ENCODE measurements at regions not wholly inside any gene's neighbourhood (a gene's known extent, or its start where the extent isn't known, plus 50 kb on each side); places are given as distances from the start of the nearest gene placed in this dataset.

GRCh38 chr9:106682420-106682819, 180.5 kb upstream of the ZNF462 start:
- DNase-seq: no peak

- no peak for DNase-seq
Measured at GRCh38 chr9:106683454-106683853, 179.5 kb upstream of the ZNF462 start.

GRCh38 chr9:106684940-106685695, 177.8 kb upstream of the ZNF462 start:
- DNase-seq: no peak

GRCh38 chr9:106689089-106689488, 173.9 kb upstream of the ZNF462 start:
- DNase-seq: no peak

- no peak for DNase-seq
Measured at GRCh38 chr9:106691627-106692026, 171.3 kb upstream of the ZNF462 start.

GRCh38 chr9:106693558-106693957, 169.4 kb upstream of the ZNF462 start:
- DNase-seq: no peak

- no peak for DNase-seq
Measured at GRCh38 chr9:106696804-106697203, 166.2 kb upstream of the ZNF462 start.

- no peak for DNase-seq
Measured at GRCh38 chr9:106697390-106697749, 165.6 kb upstream of the ZNF462 start.

GRCh38 chr9:106697750-106698502, 165.0 kb upstream of the ZNF462 start:
- no peak for DNase-seq

- DNase-seq: no peak
Measured at GRCh38 chr9:106700676-106701075, 162.3 kb upstream of the ZNF462 start.

GRCh38 chr9:106701611-106702010, 161.4 kb upstream of the ZNF462 start:
- DNase-seq: no peak

GRCh38 chr9:106704056-106704615, 158.8 kb upstream of the ZNF462 start:
- no peak for DNase-seq

GRCh38 chr9:106707291-106707690, 155.7 kb upstream of the ZNF462 start:
- DNase-seq: no peak

GRCh38 chr9:106707738-106708474, 155.1 kb upstream of the ZNF462 start:
- DNase-seq: no peak

- DNase-seq: no peak
Measured at GRCh38 chr9:106708475-106709146, 154.4 kb upstream of the ZNF462 start.

GRCh38 chr9:106712279-106712678, 150.7 kb upstream of the ZNF462 start:
- DNase-seq: no peak

- no peak for DNase-seq
Measured at GRCh38 chr9:106713206-106713605, 149.8 kb upstream of the ZNF462 start.

- no peak for DNase-seq
Measured at GRCh38 chr9:106716820-106717219, 146.1 kb upstream of the ZNF462 start.

GRCh38 chr9:106717686-106718085, 145.3 kb upstream of the ZNF462 start:
- no peak for DNase-seq

GRCh38 chr9:106718936-106719335, 144.0 kb upstream of the ZNF462 start:
- DNase-seq: no peak

- no peak for DNase-seq
Measured at GRCh38 chr9:106722051-106722753, 140.8 kb upstream of the ZNF462 start.

- DNase-seq: no peak
Measured at GRCh38 chr9:106723926-106724325, 139.0 kb upstream of the ZNF462 start.
